ENCODE measurements at regions not wholly inside any gene's neighbourhood (a gene's known extent, or its start where the extent isn't known, plus 50 kb on each side); places are given as distances from the start of the nearest gene placed in this dataset.
A peak's percentile ranks its signal among the peaks of the same experiment; 100 is the strongest.
"Not testable (repeated sequence)": the region's sequence is repeated elsewhere in the genome, so short reads cannot be mapped to it uniquely, and the experiment has no call there.

DNA sequence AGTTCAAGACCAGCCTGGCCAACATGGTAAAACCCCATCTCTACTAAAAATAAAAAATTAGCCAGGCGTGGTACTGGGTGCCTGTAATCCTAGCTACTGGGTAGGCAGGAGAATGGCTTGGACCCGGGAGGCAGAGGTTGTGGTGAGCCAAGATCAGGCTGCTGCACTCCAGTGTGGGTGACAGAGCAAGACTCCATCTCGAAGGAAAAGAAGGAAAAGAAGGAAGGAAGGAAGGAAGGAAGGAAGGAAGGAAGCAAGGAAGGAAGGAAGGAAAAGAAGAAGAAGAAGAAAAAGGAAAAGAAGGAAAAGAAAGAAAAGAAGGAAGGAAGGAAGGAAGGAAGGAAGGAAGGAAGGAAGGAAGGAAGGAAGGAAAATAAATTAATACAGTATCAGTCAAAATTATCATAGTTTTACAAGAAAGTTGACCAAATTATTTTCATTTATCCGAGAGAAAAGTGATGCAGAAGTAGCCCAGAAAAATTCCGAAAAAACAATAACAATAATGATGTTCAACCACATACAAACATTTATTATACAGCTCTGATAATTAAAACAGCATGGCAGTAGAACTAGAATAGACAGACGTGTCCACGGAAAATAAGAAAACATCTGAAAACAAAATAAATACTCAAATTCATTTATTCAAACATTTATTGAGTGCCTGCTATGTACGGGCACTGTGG is 292.4 kb upstream of the MKLN1 start:
- H3K27me3 ChIP-seq: no peaks in the 10 kb centered on the region
- DNase-seq (no peak), ATAC-seq (ENCODE audit: low FRiP score in 2 of 2) (no peak)
- 88 to 93% methylated on average over 8 of the region's 8 CpGs for WGBS, 2 donors
- no peak overlapping the region for H3K4me3 ChIP-seq
- H3K4me1 ChIP-seq: peaks cover 30 to 76% (median 45%) of the 10 kb centered on the region in 4 donors
- H3K27ac ChIP-seq: no peak overlapping the region
- no peaks in the 10 kb centered on the region for H3K9me3 ChIP-seq
- no peak for TF ChIP-seq EP300 (IDR thresholded peaks at IDR 0.05)
- no peak for TF ChIP-seq POLR2A (IDR thresholded peaks at IDR 0.05)
- TF ChIP-seq, protein P1, sequence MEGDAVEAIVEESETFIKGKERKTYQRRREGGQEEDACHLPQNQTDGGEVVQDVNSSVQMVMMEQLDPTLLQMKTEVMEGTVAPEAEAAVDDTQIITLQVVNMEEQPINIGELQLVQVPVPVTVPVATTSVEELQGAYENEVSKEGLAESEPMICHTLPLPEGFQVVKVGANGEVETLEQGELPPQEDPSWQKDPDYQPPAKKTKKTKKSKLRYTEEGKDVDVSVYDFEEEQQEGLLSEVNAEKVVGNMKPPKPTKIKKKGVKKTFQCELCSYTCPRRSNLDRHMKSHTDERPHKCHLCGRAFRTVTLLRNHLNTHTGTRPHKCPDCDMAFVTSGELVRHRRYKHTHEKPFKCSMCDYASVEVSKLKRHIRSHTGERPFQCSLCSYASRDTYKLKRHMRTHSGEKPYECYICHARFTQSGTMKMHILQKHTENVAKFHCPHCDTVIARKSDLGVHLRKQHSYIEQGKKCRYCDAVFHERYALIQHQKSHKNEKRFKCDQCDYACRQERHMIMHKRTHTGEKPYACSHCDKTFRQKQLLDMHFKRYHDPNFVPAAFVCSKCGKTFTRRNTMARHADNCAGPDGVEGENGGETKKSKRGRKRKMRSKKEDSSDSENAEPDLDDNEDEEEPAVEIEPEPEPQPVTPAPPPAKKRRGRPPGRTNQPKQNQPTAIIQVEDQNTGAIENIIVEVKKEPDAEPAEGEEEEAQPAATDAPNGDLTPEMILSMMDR (IDR thresholded peaks at IDR 0.05): no peak
- no peak for TF ChIP-seq POLR2AphosphoS5 (IDR thresholded peaks at IDR 0.05)
- no peaks in the 10 kb centered on the region for H3K36me3 ChIP-seq

- TF ChIP-seq POLR2A (IDR thresholded peaks at IDR 0.05): no peak
- TF ChIP-seq, protein P1 (IDR thresholded peaks at IDR 0.05): no peak
- no peak for TF ChIP-seq EP300 (IDR thresholded peaks at IDR 0.05)
- no peak for TF ChIP-seq POLR2AphosphoS5 (IDR thresholded peaks at IDR 0.05)
- peaks cover 0 to 4% (median 0%) of the 10 kb centered on the region in 4 donors for H3K36me3 ChIP-seq
- no peaks in the 10 kb centered on the region for H3K27me3 ChIP-seq
- DNase-seq: no peak
- no peaks in the 10 kb centered on the region for H3K9me3 ChIP-seq
- peak overlapping the region in 2 of 4 donors; percentile 8 to 18 for H3K27ac ChIP-seq
- no peak overlapping the region for H3K4me3 ChIP-seq
- WGBS, 2 donors: 87 to 93% methylated on average over 3 of the region's 3 CpGs
- ATAC-seq (ENCODE audit: low FRiP score in 2 of 2): no peak
- H3K4me1 ChIP-seq: peaks cover 33 to 69% (median 44%) of the 10 kb centered on the region in 4 donors
These were observed 289.5 kb upstream of the MKLN1 start for GRCh38 chr7:131038153-131038552.

DNA sequence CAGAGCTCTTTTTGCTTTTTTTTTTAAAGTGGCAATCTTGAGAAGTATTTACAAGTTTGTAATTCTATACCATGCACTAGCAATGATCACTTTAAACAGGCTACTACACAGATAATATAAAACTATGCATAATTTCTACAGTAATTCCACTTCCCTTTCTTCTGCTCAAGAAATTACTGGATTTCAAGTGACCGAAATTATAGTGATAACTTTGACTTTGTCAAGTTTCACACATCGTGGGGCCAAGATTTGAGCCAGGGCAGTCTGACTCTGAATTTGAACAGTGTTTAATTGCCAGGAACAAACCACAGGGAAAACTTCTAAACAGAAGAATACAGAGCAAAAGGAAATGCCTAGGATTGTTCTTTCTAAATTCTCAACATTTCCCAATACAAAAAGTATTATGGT is 288.3 kb upstream of the MKLN1 start:
- Histone ChIP-seq H3K36me3 (peaks cover 0 to 5% (median 2%) of the 10 kb centered on the region in 4 donors), H3K4me1 (peaks cover 30 to 62% (median 40%) of the 10 kb centered on the region in 4 donors), H3K4me3 (no peak overlapping the region), H3K9me3 (no peaks in the 10 kb centered on the region), H3K27me3 (no peaks in the 10 kb centered on the region), H3K27ac (peak overlapping the region in 3 of 4 donors; percentile 3 to 41 (median 37))
- no peak for DNase-seq
- no peak for TF ChIP-seq POLR2A (IDR thresholded peaks at IDR 0.05)
- TF ChIP-seq POLR2AphosphoS5 (IDR thresholded peaks at IDR 0.05): no peak
- TF ChIP-seq, protein P1 (IDR thresholded peaks at IDR 0.05): no peak
- TF ChIP-seq EP300 (IDR thresholded peaks at IDR 0.05): no peak
- ATAC-seq (ENCODE audit: low FRiP score in 2 of 2): no peak
- 24 to 30% methylated on average over 2 of the region's 2 CpGs for WGBS, 2 donors

DNA sequence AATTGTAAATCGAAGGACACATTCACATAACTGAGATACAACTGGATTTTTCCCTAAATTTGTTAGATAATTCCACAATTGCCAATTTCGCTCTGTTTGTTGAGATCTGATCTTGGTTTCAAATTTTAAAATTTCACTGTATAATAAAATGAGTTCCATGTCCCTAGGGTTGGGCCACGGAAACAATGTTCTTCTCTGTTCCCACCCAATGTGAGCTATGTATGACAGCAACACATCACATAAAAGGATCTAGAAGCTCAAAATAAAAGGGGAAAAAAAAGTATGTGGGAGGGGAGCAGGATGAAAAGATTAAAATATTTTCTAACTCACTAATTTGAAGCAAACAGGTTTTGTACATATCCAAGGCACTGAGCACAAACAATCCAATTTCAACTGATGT is 287.8 kb upstream of the MKLN1 start:
- TF ChIP-seq POLR2AphosphoS5 (IDR thresholded peaks at IDR 0.05): no peak
- Histone ChIP-seq H3K27me3 (no peaks in the 10 kb centered on the region), H3K4me3 (no peak overlapping the region), H3K9me3 (no peaks in the 10 kb centered on the region), H3K27ac (peak overlapping the region in 3 of 4 donors; percentile 3 to 41 (median 37)), H3K36me3 (peaks cover 0 to 5% (median 2%) of the 10 kb centered on the region in 4 donors), H3K4me1 (peaks cover 29 to 57% (median 36%) of the 10 kb centered on the region in 4 donors)
- 74 to 78% methylated on average over 3 of the region's 3 CpGs for WGBS, 2 donors
- DNase-seq (no peak), ATAC-seq (ENCODE audit: low FRiP score in 2 of 2) (peak in 1 of 2 donors; percentile 56)

GRCh38 chr7:131040467-131040932 is 287.2 kb upstream of the MKLN1 start:
- peaks cover 29 to 54% (median 36%) of the 10 kb centered on the region in 4 donors for H3K4me1 ChIP-seq
- no peaks in the 10 kb centered on the region for H3K9me3 ChIP-seq
- no peaks in the 10 kb centered on the region for H3K27me3 ChIP-seq
- H3K36me3 ChIP-seq: peaks cover 0 to 5% (median 2%) of the 10 kb centered on the region in 4 donors
- H3K4me3 ChIP-seq: no peak overlapping the region
- no peak for DNase-seq
- WGBS, 2 donors: 2 to 3% methylated on average over 6 of the region's 6 CpGs
- peak; percentile 78 to 86 for ATAC-seq (ENCODE audit: low FRiP score in 2 of 2)
- H3K27ac ChIP-seq: peak overlapping the region in 2 of 4 donors; percentile 37 to 41
- TF ChIP-seq POLR2A (IDR thresholded peaks at IDR 0.05) (no peak), POLR2AphosphoS5 (IDR thresholded peaks at IDR 0.05) (no peak), EP300 (IDR thresholded peaks at IDR 0.05) (no peak)
- TF ChIP-seq, protein P1 (IDR thresholded peaks at IDR 0.05): peak; percentile 79 to 90 (median 83)

GRCh38 chr7:131041012-131041695 is 286.5 kb upstream of the MKLN1 start:
- 92 to 95% methylated on average over 17 of the region's 17 CpGs for WGBS, 2 donors

More at GRCh38 chr7:131041012-131041695, 286.5 kb upstream of the MKLN1 start:
- not testable (repeated sequence) for ATAC-seq (ENCODE audit: low FRiP score in 2 of 2); H3K4me3 ChIP-seq; H3K36me3 ChIP-seq; H3K27me3 ChIP-seq; H3K9me3 ChIP-seq; DNase-seq
- H3K4me1 ChIP-seq: peaks cover 29 to 54% (median 36%) of the 10 kb centered on the region in 4 donors
- H3K27ac ChIP-seq: peak overlapping the region in 2 of 4 donors; percentile 37 to 41

Measured in upper lobe of left lung (tissue), 6 donors.